Esophagus squamous epithelium (tissue), 5 donors: ENCODE measurements at regions not wholly inside any gene's neighbourhood (a gene's known extent, or its start where the extent isn't known, plus 50 kb on each side); places are given as distances from the start of the nearest gene placed in this dataset.

Experiments used
- DNase-seq: peaks from one replicate; lab custom pipeline; 2025; lab: John Stamatoyannopoulos, UW
- H3K27ac ChIP-seq, 4 donors: fragments of 200-600 bp; sonication (generic); one replicate each; pipeline ENCODE4 v1.5.1; 2016 to 2019; ENCODE audit warnings: mild to moderate bottlenecking in 1 of 4
- H3K27me3 ChIP-seq, 4 donors: fragments of 200-600 bp; sonication (generic); 1 replicate in 3 of 4; 2 replicates in 1 of 4; pipeline versions ENCODE4 v1.5.1 to v1.6.0; 2017 to 2021; ENCODE audit warnings: antibody characterized with exemption in 1 of 4
- H3K36me3 ChIP-seq, 3 donors: fragments of 200-600 bp; sonication (generic); one replicate each; pipeline ENCODE4 v1.5.1; 2016 to 2019
- H3K4me1 ChIP-seq, 3 donors: fragments of 200-600 bp; sonication (generic); one replicate each; pipeline ENCODE4 v1.5.1; 2017 to 2019
- H3K4me3 ChIP-seq, 4 donors: fragments of 200-600 bp; sonication (generic); 1 replicate in 3 of 4; 2 replicates in 1 of 4; pipeline ENCODE4 v1.5.1; 2016 to 2019; ENCODE audit warnings: mild to moderate bottlenecking in 2 of 4, moderate library complexity in 1 of 4
- H3K9me3 ChIP-seq, 3 donors: fragments of 200-600 bp; sonication (generic); one replicate each; pipeline ENCODE4 v1.5.1; 2016 to 2019
- POLR2A ChIP-seq, 4 donors: fragments of 450-650 bp; IDR thresholded peaks; one replicate each; pipeline ENCODE4 v1.6.1; 2017; ENCODE audit warnings: antibody characterized with exemption in 4 of 4, mild to moderate bottlenecking in 4 of 4, moderate library complexity in 3 of 4
- WGBS, 2 donors: methylation state at CpG; one replicate each; pipeline ENCODE4 v1.1.5; 2018; 5-methylcytosine and 5-hydroxymethylcytosine counted together
- intact Hi-C: fragments of 100-400 bp; cut with DNase I; formaldehyde crosslinking; loops from one replicate; pipeline ENCODE4 v1.15.0; 2022
- TF ChIP-seq, protein P1 (sequence below), 6 experiments: fragments of 450-650 bp in 4 of 6; fragments of 200-600 bp in 2 of 6; sonication (generic) in 2 of 6; IDR thresholded peaks; one replicate each; pipeline ENCODE4 v1.5.1; 2016 to 2019; ENCODE audit warnings: antibody characterized with exemption in 6 of 6, mild to moderate bottlenecking in 4 of 6, moderate library complexity in 4 of 6
- donor health status: DM: yes; HTN: yes; CAD: no.

- no peaks in the 10 kb centered on the region for H3K27me3 ChIP-seq
- H3K36me3 ChIP-seq = no peaks in the 10 kb centered on the region
- no peaks in the 10 kb centered on the region for H3K4me1 ChIP-seq
- TF ChIP-seq, protein P1, sequence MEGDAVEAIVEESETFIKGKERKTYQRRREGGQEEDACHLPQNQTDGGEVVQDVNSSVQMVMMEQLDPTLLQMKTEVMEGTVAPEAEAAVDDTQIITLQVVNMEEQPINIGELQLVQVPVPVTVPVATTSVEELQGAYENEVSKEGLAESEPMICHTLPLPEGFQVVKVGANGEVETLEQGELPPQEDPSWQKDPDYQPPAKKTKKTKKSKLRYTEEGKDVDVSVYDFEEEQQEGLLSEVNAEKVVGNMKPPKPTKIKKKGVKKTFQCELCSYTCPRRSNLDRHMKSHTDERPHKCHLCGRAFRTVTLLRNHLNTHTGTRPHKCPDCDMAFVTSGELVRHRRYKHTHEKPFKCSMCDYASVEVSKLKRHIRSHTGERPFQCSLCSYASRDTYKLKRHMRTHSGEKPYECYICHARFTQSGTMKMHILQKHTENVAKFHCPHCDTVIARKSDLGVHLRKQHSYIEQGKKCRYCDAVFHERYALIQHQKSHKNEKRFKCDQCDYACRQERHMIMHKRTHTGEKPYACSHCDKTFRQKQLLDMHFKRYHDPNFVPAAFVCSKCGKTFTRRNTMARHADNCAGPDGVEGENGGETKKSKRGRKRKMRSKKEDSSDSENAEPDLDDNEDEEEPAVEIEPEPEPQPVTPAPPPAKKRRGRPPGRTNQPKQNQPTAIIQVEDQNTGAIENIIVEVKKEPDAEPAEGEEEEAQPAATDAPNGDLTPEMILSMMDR (IDR thresholded peaks at IDR 0.05) = no peak
- no peak for TF ChIP-seq POLR2A (IDR thresholded peaks at IDR 0.05)
- intact Hi-C loops = no loop called here
- 68 to 80% methylated on average over 2 of the region's 2 CpGs for WGBS, 2 donors
- DNase-seq = no peak
- no peak overlapping the region for H3K27ac ChIP-seq
- no peaks in the 10 kb centered on the region for H3K9me3 ChIP-seq
- no peak overlapping the region for H3K4me3 ChIP-seq
Measured at GRCh38 chr4:96809563-96809962, 969.7 kb downstream of the PDHA2 start.

DNA sequence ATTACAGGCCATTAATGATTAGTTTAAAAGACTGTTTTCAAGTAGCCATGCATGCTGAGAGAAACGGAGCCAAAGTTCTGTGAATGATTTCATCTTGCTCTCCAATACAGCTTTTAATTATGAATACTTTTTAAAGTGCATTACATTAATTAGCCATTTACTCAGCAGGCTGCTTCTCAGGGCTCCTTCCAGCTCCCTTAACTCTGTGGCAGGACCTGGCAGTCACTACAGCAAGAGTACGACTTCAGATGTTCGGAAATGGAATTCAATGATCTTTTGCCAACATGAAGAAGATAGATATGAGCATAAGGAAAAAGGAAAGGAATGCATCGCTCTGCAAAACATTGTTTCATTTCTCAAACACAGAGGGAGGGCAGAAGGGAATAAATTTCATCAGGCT, 987.2 kb downstream of the PDHA2 start:
- intact Hi-C loops = no loop called here
- Histone ChIP-seq H3K9me3 (no peaks in the 10 kb centered on the region), H3K4me3 (no peak overlapping the region), H3K27ac (no peak overlapping the region), H3K27me3 (no peaks in the 10 kb centered on the region), H3K36me3 (no peaks in the 10 kb centered on the region), H3K4me1 (no peaks in the 10 kb centered on the region)
- 45 to 52% methylated on average over 4 of the region's 4 CpGs for WGBS, 2 donors
- no peak for DNase-seq
- TF ChIP-seq POLR2A (IDR thresholded peaks at IDR 0.05) = no peak
- TF ChIP-seq, protein P1 (IDR thresholded peaks at IDR 0.05) = no peak

- no peak for DNase-seq
- 19 to 21% methylated on average over 2 of the region's 2 CpGs for WGBS, 2 donors
- H3K36me3 ChIP-seq = no peaks in the 10 kb centered on the region
- no peak overlapping the region for H3K4me3 ChIP-seq
- TF ChIP-seq POLR2A (IDR thresholded peaks at IDR 0.05) = no peak
- TF ChIP-seq, protein P1 (IDR thresholded peaks at IDR 0.05) = no peak
- H3K27ac ChIP-seq = no peak overlapping the region
- no peaks in the 10 kb centered on the region for H3K9me3 ChIP-seq
- H3K27me3 ChIP-seq = no peaks in the 10 kb centered on the region
- intact Hi-C loops = no loop called here
- H3K4me1 ChIP-seq = no peaks in the 10 kb centered on the region
Measured at GRCh38 chr4:96833831-96834230, 993.9 kb downstream of the PDHA2 start.

DNA sequence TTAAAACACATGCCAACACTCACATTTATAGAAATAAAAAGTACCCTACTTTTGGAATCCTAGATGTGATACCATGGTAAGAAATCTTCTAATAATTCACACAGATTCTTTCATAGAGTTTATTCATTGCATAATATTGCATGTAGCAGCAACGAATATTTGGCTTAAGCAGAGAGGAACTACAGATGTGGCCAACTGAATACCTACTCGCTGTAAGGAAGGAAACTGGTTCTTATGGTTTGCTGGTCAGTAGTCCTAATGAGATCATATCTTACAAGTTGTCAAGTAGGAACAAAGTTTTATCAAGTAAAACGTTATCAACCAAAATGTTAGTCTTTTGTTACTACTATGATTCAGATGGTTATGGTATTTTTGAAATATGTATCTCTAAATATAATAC, 996.1 kb downstream of the PDHA2 start:
- no peaks in the 10 kb centered on the region for H3K4me1 ChIP-seq
- H3K27ac ChIP-seq = no peak overlapping the region
- 31 to 49% methylated on average over 3 of the region's 3 CpGs for WGBS, 2 donors
- H3K4me3 ChIP-seq = no peak overlapping the region
- TF ChIP-seq, protein P1 (IDR thresholded peaks at IDR 0.05) = no peak
- TF ChIP-seq POLR2A (IDR thresholded peaks at IDR 0.05) = no peak
- DNase-seq = no peak
- intact Hi-C loops = no loop called here
- H3K27me3 ChIP-seq = no peaks in the 10 kb centered on the region
- H3K36me3 ChIP-seq = no peaks in the 10 kb centered on the region
- no peaks in the 10 kb centered on the region for H3K9me3 ChIP-seq

- no peak for DNase-seq
- TF ChIP-seq, protein P1 (IDR thresholded peaks at IDR 0.05) = no peak
- no peak for TF ChIP-seq POLR2A (IDR thresholded peaks at IDR 0.05)
- Histone ChIP-seq H3K27me3 (no peaks in the 10 kb centered on the region), H3K9me3 (no peaks in the 10 kb centered on the region), H3K4me3 (no peak overlapping the region), H3K36me3 (no peaks in the 10 kb centered on the region), H3K27ac (no peak overlapping the region), H3K4me1 (no peaks in the 10 kb centered on the region)
- 62 to 70% methylated on average over 2 of the region's 2 CpGs for WGBS, 2 donors
- intact Hi-C loops = no loop called here
Measured at GRCh38 chr4:96839441-96839840, 999.5 kb downstream of the PDHA2 start.
